HG03439 (cell line): ENCODE measurements at regions not wholly inside any gene's neighbourhood (a gene's known extent, or its start where the extent isn't known, plus 50 kb on each side); places are given as distances from the start of the nearest gene placed in this dataset.
"Not testable (repeated sequence)": the region's sequence is repeated elsewhere in the genome, so short reads cannot be mapped to it uniquely, and the experiment has no call there.

Source experiments
- ATAC-seq: cut with Tn5 transposase; IDR thresholded peaks from one replicate; pipeline ENCODE4 v1.9.1; 2021; ENCODE audit warnings: mild to moderate bottlenecking, moderate library complexity; ENCODE audit not compliant: unreplicated experiment

- ATAC-seq = no peak
These were observed 448.3 kb downstream of the PCNX1 start for GRCh38 chr14:71355324-71356201.

GRCh38 chr14:71358209-71358931 lies 451.1 kb downstream of the PCNX1 start:
- ATAC-seq = no peak

- ATAC-seq = not testable (repeated sequence)
These were observed 451.7 kb downstream of the PCNX1 start for GRCh38 chr14:71358932-71359421.

GRCh38 chr14:71359823-71360222 lies 452.6 kb downstream of the PCNX1 start:
- no peak for ATAC-seq

- no peak for ATAC-seq
These were observed 454.1 kb downstream of the PCNX1 start for GRCh38 chr14:71361336-71361735.

GRCh38 chr14:71361874-71362273 lies 454.6 kb downstream of the PCNX1 start:
- no peak for ATAC-seq

- ATAC-seq = no peak
These were observed 455.0 kb downstream of the PCNX1 start for GRCh38 chr14:71362282-71362681.

- no peak for ATAC-seq
These were observed 455.8 kb downstream of the PCNX1 start for GRCh38 chr14:71362920-71363584.

GRCh38 chr14:71363946-71364925 lies 457.0 kb downstream of the PCNX1 start:
- ATAC-seq = no peak

GRCh38 chr14:71365361-71365760 lies 458.1 kb downstream of the PCNX1 start:
- no peak for ATAC-seq

- no peak for ATAC-seq
These were observed 459.6 kb downstream of the PCNX1 start for GRCh38 chr14:71366861-71367260.

- ATAC-seq = peak; percentile 71
These were observed 464.6 kb downstream of the PCNX1 start for GRCh38 chr14:71371711-71372396.

- ATAC-seq = no peak
These were observed 465.2 kb downstream of the PCNX1 start for GRCh38 chr14:71372411-71372838.

- ATAC-seq = no peak
These were observed 466.5 kb downstream of the PCNX1 start for GRCh38 chr14:71373773-71374172.

GRCh38 chr14:71374989-71375388 lies 467.7 kb downstream of the PCNX1 start:
- no peak for ATAC-seq

GRCh38 chr14:71377099-71377498 lies 469.8 kb downstream of the PCNX1 start:
- ATAC-seq = no peak

- no peak for ATAC-seq
These were observed 473.0 kb downstream of the PCNX1 start for GRCh38 chr14:71380271-71380670.

GRCh38 chr14:71381814-71382213 lies 474.6 kb downstream of the PCNX1 start:
- no peak for ATAC-seq

GRCh38 chr14:71382315-71382714 lies 475.1 kb downstream of the PCNX1 start:
- no peak for ATAC-seq

- ATAC-seq = no peak
These were observed 476.3 kb downstream of the PCNX1 start for GRCh38 chr14:71383510-71383909.
